Epithelial cell of esophagus (primary cell): ENCODE measurements at regions not wholly inside any gene's neighbourhood (a gene's known extent, or its start where the extent isn't known, plus 50 kb on each side); places are given as distances from the start of the nearest gene placed in this dataset.

Experiments
- DNase-seq: peaks from one replicate; pipeline ENCODE4 v3.0.0; 2010; ENCODE audit warnings: low read depth
- H3K4me3 ChIP-seq: 2 replicates; pipeline ENCODE4 v1.5.1; 2011; ENCODE audit warnings: mild to moderate bottlenecking, low read length, control low read depth
- TF ChIP-seq, protein P1 (sequence below): IDR thresholded peaks from 2 replicates; pipeline ENCODE4 v1.5.1; 2011; ENCODE audit warnings: low read depth, mild to moderate bottlenecking, low read length, control low read depth, inconsistent platforms; ENCODE audit not compliant: insufficient read depth; ENCODE audit errors: missing control alignments

GRCh38 chr5:51172903-51173626, 210.2 kb upstream of the ISL1 start:
- TF ChIP-seq, protein P1, sequence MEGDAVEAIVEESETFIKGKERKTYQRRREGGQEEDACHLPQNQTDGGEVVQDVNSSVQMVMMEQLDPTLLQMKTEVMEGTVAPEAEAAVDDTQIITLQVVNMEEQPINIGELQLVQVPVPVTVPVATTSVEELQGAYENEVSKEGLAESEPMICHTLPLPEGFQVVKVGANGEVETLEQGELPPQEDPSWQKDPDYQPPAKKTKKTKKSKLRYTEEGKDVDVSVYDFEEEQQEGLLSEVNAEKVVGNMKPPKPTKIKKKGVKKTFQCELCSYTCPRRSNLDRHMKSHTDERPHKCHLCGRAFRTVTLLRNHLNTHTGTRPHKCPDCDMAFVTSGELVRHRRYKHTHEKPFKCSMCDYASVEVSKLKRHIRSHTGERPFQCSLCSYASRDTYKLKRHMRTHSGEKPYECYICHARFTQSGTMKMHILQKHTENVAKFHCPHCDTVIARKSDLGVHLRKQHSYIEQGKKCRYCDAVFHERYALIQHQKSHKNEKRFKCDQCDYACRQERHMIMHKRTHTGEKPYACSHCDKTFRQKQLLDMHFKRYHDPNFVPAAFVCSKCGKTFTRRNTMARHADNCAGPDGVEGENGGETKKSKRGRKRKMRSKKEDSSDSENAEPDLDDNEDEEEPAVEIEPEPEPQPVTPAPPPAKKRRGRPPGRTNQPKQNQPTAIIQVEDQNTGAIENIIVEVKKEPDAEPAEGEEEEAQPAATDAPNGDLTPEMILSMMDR = no peak
- H3K4me3 ChIP-seq = no peak overlapping the region
- no peak for DNase-seq

DNA sequence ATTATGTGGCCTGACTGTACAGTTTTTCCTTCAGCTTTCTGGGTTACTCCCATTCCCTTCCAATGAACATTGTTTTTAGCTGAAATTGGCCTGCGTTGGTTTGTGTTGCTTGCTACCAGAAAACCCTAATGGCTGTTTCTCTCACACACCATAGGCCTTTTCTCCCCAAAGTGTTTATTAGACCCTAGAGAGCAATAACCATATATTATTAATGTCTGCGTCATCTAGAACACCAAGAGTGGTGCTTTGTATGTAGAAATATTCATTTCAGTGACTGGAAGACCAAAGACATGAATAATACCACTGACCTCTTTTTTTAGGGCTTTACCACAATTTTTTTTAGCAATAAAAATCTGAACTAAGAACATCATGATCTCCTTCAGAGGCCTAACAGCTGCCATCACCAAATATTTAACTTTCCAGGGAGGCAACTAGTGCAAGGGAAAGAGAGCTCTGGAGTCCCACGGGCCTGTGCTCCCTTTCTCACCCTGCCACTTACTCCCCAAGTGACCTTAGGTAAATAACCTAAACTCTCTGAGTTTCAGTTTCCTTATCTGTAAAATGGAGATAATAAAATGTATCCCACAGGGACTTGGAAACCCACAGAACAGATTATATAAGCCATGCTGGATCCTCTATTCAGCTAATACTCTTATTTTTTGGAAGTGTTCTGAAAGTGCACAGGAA, 201.9 kb upstream of the ISL1 start:
- H3K4me3 ChIP-seq = no peak overlapping the region
- TF ChIP-seq, protein P1 = no peak
- DNase-seq = no peak

GRCh38 chr5:51185850-51186329, 197.4 kb upstream of the ISL1 start:
- DNase-seq = no peak
- no peak overlapping the region for H3K4me3 ChIP-seq
- TF ChIP-seq, protein P1 = no peak

DNA sequence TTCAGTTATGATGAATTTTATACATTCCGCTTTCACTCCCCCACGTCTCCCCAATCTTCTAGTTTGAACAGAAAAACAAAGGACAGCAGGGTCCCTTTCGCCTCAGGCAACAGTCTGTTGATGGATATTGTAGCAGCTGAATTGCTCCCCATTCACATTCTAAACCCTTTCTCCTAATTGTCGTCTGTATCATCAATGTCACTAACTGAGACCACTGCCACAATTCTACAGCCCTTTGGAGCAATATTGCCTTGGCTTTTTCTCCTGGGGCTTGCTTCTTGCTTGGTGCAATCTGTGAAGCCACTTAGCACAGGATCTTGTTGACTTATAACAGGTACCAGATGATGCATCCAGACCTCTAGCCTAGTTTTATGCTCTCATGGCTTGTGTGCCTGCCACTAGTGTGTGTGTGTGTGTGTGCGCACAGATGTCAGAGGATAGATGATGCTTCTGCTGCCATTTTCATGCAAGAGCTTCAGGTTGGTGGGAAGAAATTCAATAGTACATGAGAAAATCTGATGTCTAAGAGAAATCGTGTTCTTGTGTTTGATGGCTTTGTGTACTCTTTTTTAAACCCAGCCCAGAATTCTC, 195.2 kb upstream of the ISL1 start:
- no peak for DNase-seq
- TF ChIP-seq, protein P1 = no peak
- no peak overlapping the region for H3K4me3 ChIP-seq

GRCh38 chr5:51194671-51195070, 188.6 kb upstream of the ISL1 start:
- TF ChIP-seq, protein P1 = no peak
- no peak overlapping the region for H3K4me3 ChIP-seq
- DNase-seq = no peak

DNA sequence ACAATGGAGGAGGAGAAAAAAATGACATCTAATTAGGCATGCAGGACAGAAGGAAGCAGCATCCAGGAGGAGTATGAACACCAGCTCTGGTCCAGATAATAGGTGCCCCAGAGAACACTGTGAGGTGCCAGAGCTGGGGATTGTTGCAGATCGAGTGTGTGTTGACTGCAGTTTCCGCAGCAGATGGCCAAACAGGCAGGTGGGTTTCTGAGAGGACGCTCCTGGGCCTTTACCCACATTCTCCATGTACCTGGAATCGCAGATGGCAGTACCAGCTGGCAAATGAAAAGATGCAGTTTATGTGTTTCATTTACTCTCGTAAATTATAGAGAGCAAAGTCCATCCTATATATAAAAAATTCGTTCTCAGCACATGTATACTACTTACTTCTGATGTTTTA, 182.2 kb upstream of the ISL1 start:
- no peak for DNase-seq
- no peak overlapping the region for H3K4me3 ChIP-seq
- TF ChIP-seq, protein P1 = no peak
